Immature natural killer cell (primary cell): ENCODE measurements at regions not wholly inside any gene's neighbourhood (a gene's known extent, or its start where the extent isn't known, plus 50 kb on each side); places are given as distances from the start of the nearest gene placed in this dataset.

Experiments
- DNase-seq, 3 donors: peaks; one replicate each; pipeline ENCODE4 v3.0.0; 2022; ENCODE audit warnings: mixed read lengths in 1 of 3
- H3K27ac Mint-ChIP-seq, 6 donors: one replicate each; pipeline ENCODE4 v1.8.0; 2020; ENCODE audit warnings: mixed read lengths in 6 of 6, mild to moderate bottlenecking in 5 of 6, inconsistent platforms in 4 of 6, moderate library complexity in 3 of 6
- H3K27me3 Mint-ChIP-seq, 3 donors: one replicate each; pipeline ENCODE4 v1.8.0; 2020 to 2021; ENCODE audit warnings: low read depth in 3 of 3, mild to moderate bottlenecking in 3 of 3, mixed read lengths in 3 of 3, moderate library complexity in 3 of 3, inconsistent platforms in 1 of 3
- H3K36me3 Mint-ChIP-seq, 3 donors: one replicate each; pipeline ENCODE4 v1.8.0; 2020; ENCODE audit warnings: mixed read lengths in 3 of 3, inconsistent platforms in 2 of 3, mild to moderate bottlenecking in 2 of 3
- H3K4me1 Mint-ChIP-seq, 2 donors: one replicate each; pipeline ENCODE4 v1.8.0; 2020; ENCODE audit warnings: inconsistent platforms in 2 of 2, mild to moderate bottlenecking in 2 of 2, mixed read lengths in 2 of 2, moderate library complexity in 1 of 2
- H3K4me3 Mint-ChIP-seq, 5 donors: one replicate each; pipeline ENCODE4 v1.8.0; 2020; ENCODE audit warnings: mild to moderate bottlenecking in 5 of 5, mixed read lengths in 5 of 5, inconsistent platforms in 3 of 5, moderate library complexity in 3 of 5
- H3K9me3 Mint-ChIP-seq, 6 donors: one replicate each; pipeline ENCODE4 v1.8.0; 2020; ENCODE audit warnings: mild to moderate bottlenecking in 6 of 6, mixed read lengths in 6 of 6, inconsistent platforms in 4 of 6, moderate library complexity in 3 of 6

DNA sequence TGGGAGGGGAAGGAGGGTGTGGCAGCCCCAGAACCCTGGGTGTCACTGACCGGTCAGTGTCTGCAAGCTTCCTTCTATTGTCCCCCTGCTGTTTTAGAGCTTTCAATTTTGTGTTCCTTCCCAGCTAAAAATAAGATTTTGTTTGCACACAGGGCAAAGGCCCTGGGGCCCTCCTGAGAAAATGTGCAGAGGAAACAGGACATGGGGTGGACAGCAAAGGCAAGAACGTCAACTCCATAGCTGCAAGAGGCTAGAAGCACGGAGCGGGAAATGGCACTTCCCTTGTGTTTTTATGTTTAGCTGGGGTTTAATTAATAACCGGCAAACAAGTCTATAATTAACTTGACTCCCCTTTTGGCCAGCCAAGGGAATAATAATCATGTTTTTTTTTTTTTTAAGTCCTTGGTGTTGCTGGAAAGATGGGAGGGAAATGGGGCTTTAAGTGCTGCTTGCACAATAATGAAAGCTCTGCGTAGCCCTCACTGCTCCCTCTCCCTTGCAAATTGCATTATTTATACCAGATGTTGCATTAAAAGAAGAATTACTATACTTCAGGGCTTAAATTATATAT is 261.4 kb upstream of the USP24 start:
- H3K4me3 Mint-ChIP-seq, result no peak overlapping the region
- H3K36me3 Mint-ChIP-seq, result no peaks in the 10 kb centered on the region
- peaks cover 0 to 1% (median 0%) of the 10 kb centered on the region in 6 donors for H3K9me3 Mint-ChIP-seq
- no peak overlapping the region for H3K27ac Mint-ChIP-seq
- H3K4me1 Mint-ChIP-seq, result no peaks in the 10 kb centered on the region
- peaks cover 0 to 5% (median 3%) of the 10 kb centered on the region in 3 donors for H3K27me3 Mint-ChIP-seq
- DNase-seq, result no peak

DNA sequence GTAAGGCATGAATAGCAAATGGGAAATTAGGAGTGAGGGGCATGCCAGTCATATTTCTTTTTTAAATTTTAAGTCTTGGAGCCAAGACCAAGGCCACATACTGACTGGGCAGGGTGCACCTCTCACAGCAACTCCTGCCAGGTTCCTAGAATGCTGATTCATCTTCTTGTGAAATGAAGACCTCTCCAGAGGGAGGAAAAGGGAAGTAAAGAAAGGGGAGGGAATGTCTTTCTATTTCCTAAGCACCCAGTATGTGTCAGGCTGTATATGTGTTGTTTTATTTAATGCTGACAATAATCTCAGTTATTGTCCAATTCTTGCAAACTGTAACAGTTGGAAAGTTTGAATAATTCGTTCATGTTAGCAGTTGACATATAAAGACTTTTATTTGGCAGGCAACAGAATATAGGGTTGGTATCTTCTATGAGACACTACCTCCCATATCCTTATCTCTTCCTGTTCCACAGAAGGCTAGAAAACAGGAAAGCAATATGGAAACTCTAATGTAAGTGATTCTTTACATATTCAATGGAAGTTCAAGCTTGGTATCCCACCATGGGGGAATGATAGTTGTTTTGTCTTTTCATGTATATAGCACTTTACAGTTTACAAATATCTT is 259.1 kb upstream of the USP24 start:
- no peaks in the 10 kb centered on the region for H3K36me3 Mint-ChIP-seq
- H3K4me3 Mint-ChIP-seq, result no peak overlapping the region
- H3K4me1 Mint-ChIP-seq, result no peaks in the 10 kb centered on the region
- H3K27me3 Mint-ChIP-seq, result peaks cover 0 to 9% (median 3%) of the 10 kb centered on the region in 3 donors
- no peak for DNase-seq
- no peak overlapping the region for H3K27ac Mint-ChIP-seq
- H3K9me3 Mint-ChIP-seq, result peaks cover 0 to 1% (median 0%) of the 10 kb centered on the region in 6 donors

DNA sequence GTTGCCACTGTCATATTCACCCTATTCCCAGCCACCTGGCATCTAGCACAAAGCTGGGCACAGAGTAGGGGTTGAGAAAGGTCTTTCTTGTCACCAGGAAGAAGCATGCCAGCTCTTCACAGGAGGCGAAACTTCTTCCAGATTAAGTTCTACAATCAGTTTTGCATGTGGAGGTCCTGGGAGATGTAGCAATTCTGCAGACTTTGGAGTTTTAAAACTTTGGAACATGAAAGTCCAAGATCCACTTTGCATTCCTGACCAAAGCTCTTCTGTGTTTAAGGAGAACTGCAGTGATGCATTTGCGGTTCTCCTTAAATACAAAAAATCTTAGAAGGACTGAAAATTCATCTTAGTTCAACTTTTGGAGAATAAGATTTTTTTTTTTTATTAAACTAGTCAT is 258.5 kb upstream of the USP24 start:
- no peaks in the 10 kb centered on the region for H3K36me3 Mint-ChIP-seq
- H3K9me3 Mint-ChIP-seq, result peaks cover 0 to 1% (median 0%) of the 10 kb centered on the region in 6 donors
- DNase-seq, result no peak
- no peak overlapping the region for H3K4me3 Mint-ChIP-seq
- no peaks in the 10 kb centered on the region for H3K4me1 Mint-ChIP-seq
- no peak overlapping the region for H3K27ac Mint-ChIP-seq
- H3K27me3 Mint-ChIP-seq, result peaks cover 0 to 9% (median 3%) of the 10 kb centered on the region in 3 donors

DNA sequence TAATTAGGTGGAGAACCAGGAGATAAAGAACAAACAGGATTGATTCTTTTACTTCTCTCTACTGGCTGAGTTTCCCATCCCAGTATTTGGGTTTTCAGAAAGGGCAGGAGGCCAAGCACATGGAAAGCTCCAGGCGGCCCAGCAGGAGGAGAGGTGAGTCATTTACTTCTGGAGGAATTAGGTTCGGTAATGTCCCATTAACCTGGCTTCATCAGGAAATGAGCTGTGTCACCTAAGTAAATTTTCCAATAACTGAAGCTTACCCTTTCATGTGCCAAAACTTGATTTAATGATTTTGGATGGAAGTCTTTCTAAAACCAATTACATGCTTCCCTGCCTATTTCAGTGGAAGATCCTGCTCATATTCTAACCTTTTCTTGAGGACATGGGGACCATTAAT is 257.6 kb upstream of the USP24 start:
- no peak overlapping the region for H3K27ac Mint-ChIP-seq
- peaks cover 0 to 9% (median 5%) of the 10 kb centered on the region in 3 donors for H3K27me3 Mint-ChIP-seq
- H3K4me3 Mint-ChIP-seq, result no peak overlapping the region
- no peak for DNase-seq
- no peaks in the 10 kb centered on the region for H3K4me1 Mint-ChIP-seq
- peaks cover 0 to 1% (median 0%) of the 10 kb centered on the region in 6 donors for H3K9me3 Mint-ChIP-seq
- H3K36me3 Mint-ChIP-seq, result no peaks in the 10 kb centered on the region

DNA sequence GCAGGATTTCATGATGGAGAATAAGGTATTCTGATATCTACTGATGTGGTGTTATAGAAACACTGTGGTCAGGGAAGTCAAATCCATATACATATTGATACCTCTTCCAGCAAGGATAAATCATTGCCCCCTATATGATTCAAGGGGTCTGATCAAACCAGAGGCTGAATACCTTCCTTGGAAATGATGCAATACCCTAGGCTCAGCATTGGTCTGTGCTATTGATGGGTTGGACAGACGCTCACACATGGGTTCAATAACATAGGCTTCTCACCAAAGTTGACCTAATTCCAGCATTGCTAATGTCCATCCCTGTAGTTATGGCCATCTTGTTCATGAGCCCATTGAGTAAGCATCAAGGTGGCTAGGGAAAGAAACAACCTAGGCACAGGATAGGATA is 257.0 kb upstream of the USP24 start:
- Mint-ChIP-seq H3K27ac (no peak overlapping the region), H3K4me3 (no peak overlapping the region), H3K4me1 (no peaks in the 10 kb centered on the region), H3K9me3 (no peaks in the 10 kb centered on the region), H3K27me3 (peaks cover 0 to 9% (median 5%) of the 10 kb centered on the region in 3 donors), H3K36me3 (no peaks in the 10 kb centered on the region)
- no peak for DNase-seq

DNA sequence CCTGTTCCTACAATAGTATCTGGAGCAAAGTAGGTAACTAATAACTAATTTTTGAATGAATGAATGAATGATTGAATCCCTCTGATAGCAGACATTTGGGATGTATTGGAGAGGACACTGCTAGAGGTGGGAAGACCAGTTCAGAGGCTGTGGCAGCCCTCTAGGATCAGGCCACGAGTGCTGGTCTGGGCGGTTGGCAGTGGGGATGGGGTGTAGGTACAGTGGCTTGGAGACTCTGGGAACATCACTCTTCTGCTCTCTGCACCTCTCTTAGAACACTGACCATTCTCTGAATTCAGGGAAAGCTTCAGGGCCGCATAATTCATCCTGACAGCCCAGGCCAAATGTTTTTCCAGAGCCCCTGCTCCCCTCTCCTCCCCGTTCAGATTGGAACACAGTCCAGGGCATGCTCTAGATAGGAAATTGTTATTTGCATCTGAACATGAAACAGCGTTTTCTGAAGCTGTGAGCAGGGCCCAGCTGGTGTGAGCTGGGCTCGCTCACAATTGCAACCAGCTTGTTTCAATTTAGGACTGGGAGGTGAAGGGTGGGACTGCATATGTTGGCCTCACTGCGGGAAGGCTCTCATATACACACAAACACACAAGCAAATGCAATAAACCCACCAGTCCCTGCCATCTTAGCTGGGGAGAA is 253.1 kb upstream of the USP24 start:
- Mint-ChIP-seq H3K36me3 (no peaks in the 10 kb centered on the region), H3K27me3 (peaks cover 0 to 7% (median 5%) of the 10 kb centered on the region in 3 donors), H3K9me3 (no peaks in the 10 kb centered on the region), H3K27ac (no peak overlapping the region), H3K4me3 (no peak overlapping the region), H3K4me1 (no peaks in the 10 kb centered on the region)
- no peak for DNase-seq

DNA sequence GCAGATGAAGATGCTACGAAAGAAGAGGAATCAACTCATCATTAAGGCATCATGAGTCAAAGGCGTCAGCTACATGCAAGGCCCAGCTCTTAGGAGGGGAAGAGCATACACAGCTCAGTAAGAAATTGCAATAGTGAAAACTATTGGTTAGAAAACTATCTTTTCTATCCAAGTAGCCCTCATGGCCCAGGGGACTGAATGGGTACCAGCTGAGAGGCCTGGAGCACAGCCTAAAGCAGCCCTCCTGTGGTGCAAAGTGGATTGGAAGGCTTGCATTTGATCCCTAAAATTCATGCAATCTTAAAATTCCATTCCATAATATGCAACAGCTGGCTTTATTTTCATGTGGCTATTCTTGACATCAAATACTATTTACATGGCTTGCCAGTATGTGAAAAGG is 251.8 kb upstream of the USP24 start:
- no peak for DNase-seq
- Mint-ChIP-seq H3K4me1 (no peaks in the 10 kb centered on the region), H3K27me3 (peaks cover 0 to 5% (median 3%) of the 10 kb centered on the region in 3 donors), H3K36me3 (no peaks in the 10 kb centered on the region), H3K4me3 (no peak overlapping the region), H3K27ac (no peak overlapping the region), H3K9me3 (no peaks in the 10 kb centered on the region)

DNA sequence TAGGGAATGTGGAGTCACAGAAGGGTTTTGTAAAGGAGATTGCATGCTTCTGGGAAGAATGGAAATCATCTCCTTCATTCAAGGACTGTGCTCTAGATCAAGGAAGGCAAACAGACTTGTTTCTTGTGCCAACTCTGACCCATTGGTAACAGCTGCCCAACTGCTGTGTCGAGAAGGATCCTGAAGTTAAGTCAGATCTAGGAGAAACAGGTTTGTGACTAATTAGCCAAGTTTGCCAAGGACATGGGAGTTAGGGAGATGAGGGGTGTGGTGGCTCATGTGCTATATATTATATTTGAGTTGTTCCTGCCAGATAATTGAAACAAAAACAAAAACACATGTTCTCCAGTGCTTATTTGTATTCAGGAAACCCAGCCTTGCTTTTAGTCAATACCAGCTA is 251.2 kb upstream of the USP24 start:
- Mint-ChIP-seq H3K27me3 (peaks cover 0 to 5% (median 3%) of the 10 kb centered on the region in 3 donors), H3K9me3 (no peaks in the 10 kb centered on the region), H3K27ac (no peak overlapping the region), H3K4me3 (no peak overlapping the region), H3K36me3 (no peaks in the 10 kb centered on the region), H3K4me1 (no peaks in the 10 kb centered on the region)
- DNase-seq, result no peak

DNA sequence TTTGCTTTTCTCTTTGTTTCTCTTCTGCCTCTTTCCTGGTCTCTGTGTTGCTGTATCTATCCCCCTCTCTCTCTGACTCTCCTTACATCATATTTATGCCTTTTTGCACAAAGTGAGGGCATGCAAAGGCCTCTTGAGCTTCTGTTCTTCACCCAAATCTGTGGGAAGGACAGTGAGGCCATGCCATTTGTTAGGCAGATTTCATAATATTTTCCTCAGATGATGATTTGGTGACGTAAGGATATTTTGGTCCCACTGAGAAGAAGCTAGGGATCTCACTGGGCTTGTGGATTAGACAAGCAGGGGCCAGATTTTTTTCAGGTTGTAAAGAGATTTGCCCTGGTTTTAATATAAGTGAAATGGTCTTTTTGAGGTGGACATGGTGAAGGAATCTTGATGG is 249.4 kb upstream of the USP24 start:
- H3K4me3 Mint-ChIP-seq, result no peak overlapping the region
- peaks cover 0 to 4% (median 0%) of the 10 kb centered on the region in 3 donors for H3K27me3 Mint-ChIP-seq
- no peaks in the 10 kb centered on the region for H3K9me3 Mint-ChIP-seq
- no peaks in the 10 kb centered on the region for H3K4me1 Mint-ChIP-seq
- H3K27ac Mint-ChIP-seq, result no peak overlapping the region
- H3K36me3 Mint-ChIP-seq, result no peaks in the 10 kb centered on the region
- no peak for DNase-seq

DNA sequence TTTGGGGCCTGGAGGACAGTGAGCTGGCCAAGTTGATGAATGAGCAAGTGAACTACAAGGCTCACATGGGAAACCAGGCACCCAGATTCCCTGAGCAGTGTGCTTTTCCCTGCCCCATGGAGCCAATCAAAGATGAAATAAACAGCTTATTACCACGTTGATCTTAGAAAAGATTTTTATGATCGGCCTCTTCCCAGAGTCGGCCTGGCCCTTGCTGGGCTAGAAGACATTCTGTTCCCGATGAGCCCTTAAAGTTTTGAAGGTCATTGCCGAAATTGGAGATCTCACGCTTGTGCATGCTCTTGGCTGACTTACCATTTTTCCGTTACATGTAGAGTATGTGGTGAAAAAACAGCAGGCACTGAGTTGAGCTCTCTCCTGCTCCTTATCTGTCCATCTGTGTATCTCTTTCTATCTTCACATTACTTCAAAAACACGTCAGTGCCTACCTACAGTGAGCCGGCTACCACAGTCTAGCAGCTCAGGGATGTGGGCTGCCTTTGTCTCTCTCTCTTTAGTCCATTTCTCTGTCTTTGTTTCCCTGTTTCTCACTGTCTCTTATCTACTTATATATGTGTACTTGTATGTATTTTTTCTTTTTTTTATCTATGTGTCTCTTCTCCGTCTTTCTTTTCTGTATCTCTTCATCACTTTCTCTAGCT is 248.8 kb upstream of the USP24 start:
- Mint-ChIP-seq H3K9me3 (no peaks in the 10 kb centered on the region), H3K27ac (no peak overlapping the region)
- DNase-seq, result no peak

DNA sequence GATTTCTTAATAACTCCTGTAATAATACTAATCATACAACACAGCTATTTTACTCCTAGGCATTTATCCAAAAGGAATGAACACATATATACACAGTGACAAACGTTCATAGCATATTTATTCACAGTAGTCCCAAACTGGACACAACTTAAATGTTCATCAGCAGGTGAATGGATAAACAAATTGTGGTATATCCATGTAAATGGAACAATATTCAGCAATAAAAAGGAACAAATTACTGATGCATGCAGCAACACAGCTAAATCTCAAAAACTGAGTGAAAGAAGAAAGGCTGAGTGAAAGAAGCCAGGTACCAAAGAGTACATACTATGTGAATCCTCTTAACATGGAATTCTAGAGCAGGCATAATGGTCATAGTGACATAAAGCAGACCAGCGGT is 242.7 kb upstream of the USP24 start:
- H3K36me3 Mint-ChIP-seq, result peaks cover 0 to 4% (median 0%) of the 10 kb centered on the region in 3 donors
- DNase-seq, result no peak
- no peaks in the 10 kb centered on the region for H3K4me1 Mint-ChIP-seq
- peaks cover 2 to 5% (median 5%) of the 10 kb centered on the region in 3 donors for H3K27me3 Mint-ChIP-seq
- H3K27ac Mint-ChIP-seq, result no peak overlapping the region
- no peak overlapping the region for H3K4me3 Mint-ChIP-seq
- H3K9me3 Mint-ChIP-seq, result peaks cover 0 to 13% (median 6%) of the 10 kb centered on the region in 6 donors

More for the DNA sequence above, 248.8 kb upstream of the USP24 start:
- Mint-ChIP-seq H3K4me1 (no peaks in the 10 kb centered on the region), H3K4me3 (no peak overlapping the region), H3K27me3 (peaks cover 0 to 5% (median 0%) of the 10 kb centered on the region in 3 donors), H3K36me3 (no peaks in the 10 kb centered on the region)

DNA sequence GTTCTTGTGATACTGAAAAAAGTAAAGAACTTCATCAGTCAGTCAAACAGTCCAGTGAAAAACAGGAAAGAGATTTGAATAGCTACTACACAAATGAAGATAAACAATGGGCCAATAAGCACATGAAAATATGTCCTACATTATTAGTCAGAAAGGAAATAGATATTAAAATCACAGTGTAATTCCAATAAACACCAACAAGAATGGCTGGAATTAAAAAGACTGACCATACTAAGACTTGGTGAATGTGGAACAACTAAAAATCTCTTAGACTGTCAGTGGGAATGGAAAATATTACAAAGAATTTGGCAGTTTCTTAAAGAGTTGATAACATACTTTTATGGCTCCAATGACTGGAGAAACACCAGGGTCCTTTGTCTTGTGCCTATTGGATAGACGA is 241.8 kb upstream of the USP24 start:
- Mint-ChIP-seq H3K4me3 (no peak overlapping the region), H3K27me3 (peaks cover 4 to 6% (median 5%) of the 10 kb centered on the region in 3 donors), H3K4me1 (no peaks in the 10 kb centered on the region), H3K9me3 (peaks cover 0 to 13% (median 6%) of the 10 kb centered on the region in 6 donors), H3K36me3 (peaks cover 0 to 4% (median 0%) of the 10 kb centered on the region in 3 donors), H3K27ac (no peak overlapping the region)
- no peak for DNase-seq

DNA sequence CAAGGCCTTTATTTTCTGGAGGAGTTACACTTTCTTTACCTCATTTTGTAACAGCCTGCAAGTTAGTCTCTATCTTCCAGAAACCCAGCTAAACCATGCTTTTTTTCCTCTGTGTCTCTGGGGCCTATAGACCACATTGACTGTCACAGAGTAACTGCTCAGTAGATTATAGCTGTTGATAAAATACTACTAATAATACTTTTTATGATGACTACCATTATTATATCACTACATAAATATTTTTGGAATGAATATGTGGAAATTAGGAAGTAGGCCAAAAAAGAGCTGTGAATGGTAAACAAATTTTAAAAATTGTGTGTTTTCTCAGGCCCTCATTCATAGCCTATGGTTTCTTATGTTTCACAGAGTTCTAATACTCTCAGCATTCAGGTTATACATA is 233.1 kb upstream of the USP24 start:
- Mint-ChIP-seq H3K36me3 (no peaks in the 10 kb centered on the region), H3K4me3 (no peak overlapping the region), H3K9me3 (no peaks in the 10 kb centered on the region), H3K27me3 (peaks cover 4 to 10% (median 6%) of the 10 kb centered on the region in 3 donors), H3K4me1 (no peaks in the 10 kb centered on the region), H3K27ac (no peak overlapping the region)
- DNase-seq, result no peak

DNA sequence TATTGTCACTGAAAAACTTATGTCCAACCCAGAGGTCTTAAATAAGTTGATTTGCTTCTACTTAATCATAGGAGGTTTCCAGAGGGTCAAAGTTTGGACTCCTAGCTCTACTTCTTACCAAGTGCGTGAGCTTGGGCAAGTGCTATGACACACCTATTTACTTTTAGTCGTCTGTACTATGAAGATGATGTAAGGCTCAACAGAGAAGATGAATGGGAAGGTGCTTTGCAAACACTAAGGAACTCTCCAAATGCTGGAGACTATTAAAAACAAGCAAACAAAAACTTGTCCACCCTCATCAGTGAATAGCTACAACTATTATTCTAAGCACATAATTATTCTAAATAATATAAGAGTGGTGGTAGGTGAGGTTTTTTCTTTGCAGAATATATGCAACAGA is 232.3 kb upstream of the USP24 start:
- H3K27ac Mint-ChIP-seq, result no peak overlapping the region
- no peak for DNase-seq
- H3K4me3 Mint-ChIP-seq, result no peak overlapping the region
- no peaks in the 10 kb centered on the region for H3K4me1 Mint-ChIP-seq
- H3K9me3 Mint-ChIP-seq, result no peaks in the 10 kb centered on the region
- no peaks in the 10 kb centered on the region for H3K36me3 Mint-ChIP-seq
- peaks cover 4 to 10% (median 6%) of the 10 kb centered on the region in 3 donors for H3K27me3 Mint-ChIP-seq
